Endothelial cell of umbilical vein (primary cell): ENCODE measurements at regions not wholly inside any gene's neighbourhood (a gene's known extent, or its start where the extent isn't known, plus 50 kb on each side); places are given as distances from the start of the nearest gene placed in this dataset.

Experiments used
- BruUV-seq: library from RNA; stranded (reverse); fragments of 400-500 nt; replicated peaks from 2 replicates; lab custom pipeline; 2021; lab: Mats Ljungman, UMichigan
- CTCF ChIA-PET: fragments of 300-600, 350-600 bp; sonication (Branson Sonifier 250); formaldehyde crosslinking; loops from one replicate; lab custom pipeline; 2021; ENCODE audit warnings: antibody characterized with exemption, inconsistent platforms; lab: Charles Lee
- POLR2A ChIA-PET: fragments of 300-600, 350-600 bp; sonication (Branson Sonifier 250); formaldehyde crosslinking; loops from one replicate; lab custom pipeline; 2021; ENCODE audit warnings: antibody characterized with exemption, inconsistent platforms; lab: Charles Lee
- DNase-seq: peaks from one replicate; pipeline ENCODE4 v3.0.0-alpha.2; 2011; ENCODE audit warnings: low read depth, low spot score
- FAIRE-seq: peaks from 2 replicates; lab custom pipeline; 2011; peaks lifted over from hg19 to GRCh38; lab: Jason Lieb, UNC
- H2AFZ ChIP-seq: 2 replicates; pipeline ENCODE4 v1.6.0; 2012; ENCODE audit warnings: low read depth, low read length, control low read depth, inconsistent platforms
- H3K27ac ChIP-seq: 2 replicates; pipeline ENCODE4 v1.5.1; 2011; ENCODE audit warnings: low read depth, mild to moderate bottlenecking, control low read depth, low read length, moderate library complexity; ENCODE audit not compliant: insufficient read depth
- H3K27me3 ChIP-seq, 2 experiments: 2 replicates each; pipeline versions ENCODE4 v1.6.0 to v1.6.1; 2011; ENCODE audit warnings: low read length in 2 of 2, mixed read lengths in 1 of 2; ENCODE audit not compliant: control insufficient read depth in 2 of 2, insufficient read depth in 2 of 2
- H3K36me3 ChIP-seq, 2 experiments: 2 replicates in 1 of 2; 3 replicates in 1 of 2; pipeline ENCODE4 v1.5.1; 2011; ENCODE audit warnings: low read length in 2 of 2, mild to moderate bottlenecking in 1 of 2, moderate library complexity in 1 of 2; ENCODE audit not compliant: control insufficient read depth in 2 of 2, insufficient read depth in 2 of 2; ENCODE audit errors: extremely low read depth in 1 of 2
- H3K4me1 ChIP-seq: 3 replicates; pipeline ENCODE4 v1.5.1; 2011; ENCODE audit warnings: mild to moderate bottlenecking, low read length; ENCODE audit not compliant: control insufficient read depth, insufficient read depth; ENCODE audit errors: extremely low read depth
- H3K4me2 ChIP-seq: 2 replicates; pipeline ENCODE4 v1.6.1; 2011; ENCODE audit warnings: low read length, control low read depth, mixed read lengths; ENCODE audit not compliant: insufficient read depth
- H3K4me3 ChIP-seq, 3 experiments: fragments of 200-600 bp in 1 of 3; sonication (generic), shearing (Covaris generic) in 1 of 3; replicated peaks in 1 of 3; 2 replicates each; pipeline ENCODE4 v1.5.1; 2011 to 2016; ENCODE audit warnings: control low read depth in 3 of 3, low read length in 3 of 3, mild to moderate bottlenecking in 2 of 3, inconsistent platforms in 1 of 3, low read depth in 1 of 3, moderate library complexity in 1 of 3; ENCODE audit not compliant: insufficient read depth in 1 of 3
- H3K79me2 ChIP-seq: 2 replicates; pipeline ENCODE4 v1.6.0; 2012; ENCODE audit warnings: low read length, inconsistent platforms; ENCODE audit not compliant: control insufficient read depth, insufficient read depth
- H3K9ac ChIP-seq: replicated peaks from 2 replicates; pipeline ENCODE3; 2011; ENCODE audit warnings: low read length, control low read depth; ENCODE audit not compliant: insufficient read depth; ENCODE audit errors: extremely low read depth
- H3K9me1 ChIP-seq: replicated peaks from 3 replicates; pipeline ENCODE4 v1.6.0; 2011; ENCODE audit warnings: mild to moderate bottlenecking, low read length; ENCODE audit not compliant: control insufficient read depth, insufficient read depth; ENCODE audit errors: extremely low read depth
- H3K9me3 ChIP-seq: replicated peaks from 2 replicates; pipeline ENCODE4 v1.5.1; 2012; ENCODE audit warnings: low read length, inconsistent platforms; ENCODE audit not compliant: control insufficient read depth, insufficient read depth
- H4K20me1 ChIP-seq: replicated peaks from 2 replicates; pipeline ENCODE3; 2011; ENCODE audit warnings: mild to moderate bottlenecking, low read length; ENCODE audit not compliant: control insufficient read depth, insufficient read depth; ENCODE audit errors: extremely low read depth
- CTCF ChIP-seq, 2 donors: IDR thresholded peaks; 1 replicate in 1 of 2; 2 replicates in 1 of 2; pipeline ENCODE4 v1.5.1; 2011; ENCODE audit warnings: low read length in 2 of 2, mild to moderate bottlenecking in 2 of 2, moderate library complexity in 2 of 2, control low read depth in 1 of 2, inconsistent platforms in 1 of 2, low read depth in 1 of 2; ENCODE audit not compliant: insufficient read depth in 1 of 2; ENCODE audit errors: extremely low read depth in 1 of 2
- EZH2 ChIP-seq: IDR thresholded peaks from 2 replicates; pipeline ENCODE4 v1.6.1; 2012; ENCODE audit warnings: borderline replicate concordance, low read depth, mild to moderate bottlenecking, moderate library complexity, low read length, inconsistent platforms; ENCODE audit not compliant: severe bottlenecking
- FOS ChIP-seq: IDR thresholded peaks from 2 replicates; pipeline ENCODE4 v1.6.1; 2011; ENCODE audit warnings: mild to moderate bottlenecking, low read length, moderate library complexity, borderline replicate concordance; ENCODE audit not compliant: insufficient read depth
- GATA2 ChIP-seq: IDR thresholded peaks from 2 replicates; pipeline ENCODE4 v1.7.0; 2011; ENCODE audit warnings: low read depth, mild to moderate bottlenecking, moderate library complexity, mixed read lengths, low read length; ENCODE audit not compliant: insufficient read length, insufficient read depth
- JUN ChIP-seq: IDR thresholded peaks from 2 replicates; pipeline ENCODE4 v1.6.1; 2011; ENCODE audit warnings: borderline replicate concordance, low read depth; ENCODE audit not compliant: insufficient read length, insufficient read depth
- MAX ChIP-seq: IDR thresholded peaks from 2 replicates; pipeline ENCODE4 v1.6.1; 2011; ENCODE audit not compliant: insufficient read depth, insufficient read length
- MYC ChIP-seq: IDR thresholded peaks from one replicate; pipeline ENCODE4 v1.6.1; 2011; ENCODE audit warnings: mild to moderate bottlenecking, low read depth, low read length
- POLR2A ChIP-seq: IDR thresholded peaks from 2 replicates; pipeline ENCODE4 v1.6.1; 2012; ENCODE audit warnings: low read depth, mild to moderate bottlenecking, control low read depth, low read length
- POLR2AphosphoS5 ChIP-seq: IDR thresholded peaks from 2 replicates; pipeline ENCODE4 v1.6.1; 2012; ENCODE audit warnings: low read depth, mild to moderate bottlenecking, control low read depth, low read length, moderate library complexity; ENCODE audit not compliant: insufficient read depth
- dilution Hi-C: fragments of 300-500 bp; cut with MboI; formaldehyde crosslinking; loops from one replicate; pipeline ENCODE4 v1.15.0; 2019; ENCODE audit warnings: low sequenced_read_pairs; ENCODE audit not compliant: extremely low pct_ligation_motif_present
- intact Hi-C: fragments of 100-400 bp; cut with micrococcal nuclease; formaldehyde crosslinking; loops from one replicate; pipeline ENCODE4 v1.10.0; 2022

- CTCF ChIA-PET: no interaction called here
- FAIRE-seq: no peak
- dilution Hi-C loops: no loop called here
These were observed 227.2 kb upstream of the TMEM161B start for GRCh38 chr5:88495810-88496209.

More at GRCh38 chr5:88495810-88496209, 227.2 kb upstream of the TMEM161B start:
- POLR2A ChIA-PET: no interaction called here
- Histone ChIP-seq H3K36me3 (no peaks in the 10 kb centered on the region), H3K4me3 (no peak overlapping the region), H3K9ac (no peak overlapping the region), H3K9me3 (no peaks in the 10 kb centered on the region), H4K20me1 (no peaks in the 10 kb centered on the region), H3K4me1 (no peaks in the 10 kb centered on the region), H3K9me1 (peaks cover 3% of the 10 kb centered on the region), H3K4me2 (no peak overlapping the region), H2AFZ (no peak overlapping the region), H3K27ac (no peak overlapping the region), H3K79me2 (no peaks in the 10 kb centered on the region), H3K27me3 (no peaks in the 10 kb centered on the region)
- no TSS peak for BruUV-seq
- intact Hi-C loops: no loop called here
- DNase-seq: no peak
- TF ChIP-seq POLR2A (no peak), JUN (no peak), CTCF (IDR thresholded peaks at IDR 0.05; ENCODE audit: extremely low read depth in 1 of 2, insufficient read depth in 1 of 2, low read depth in 1 of 2, low read length in 2 of 2) (no peak), GATA2 (no peak), MYC (no peak), MAX (no peak), EZH2 (no peak), FOS (no peak), POLR2AphosphoS5 (no peak)
